ENCODE measurements at regions not wholly inside any gene's neighbourhood (a gene's known extent, or its start where the extent isn't known, plus 50 kb on each side); places are given as distances from the start of the nearest gene placed in this dataset.

- no peak for TF ChIP-seq CTCF (optimal IDR thresholded peaks at IDR 0.05 in 1 of 3, IDR thresholded peaks at IDR 0.05 in 1 of 3, conservative IDR thresholded peaks at IDR 0.05 in 1 of 3; ENCODE audit: extremely low read depth in 1 of 3, insufficient read depth in 2 of 3, low read length in 3 of 3)
- no peak for TF ChIP-seq EZH2 (IDR thresholded peaks at IDR 0.05; ENCODE audit: low read length)
Measured at GRCh38 chr1:232486006-232486405, 143.9 kb downstream of the SIPA1L2 start.

Measured in keratinocyte (primary cell).